ENCODE measurements at regions not wholly inside any gene's neighbourhood (a gene's known extent, or its start where the extent isn't known, plus 50 kb on each side); places are given as distances from the start of the nearest gene placed in this dataset.

GRCh38 chr11:69869311-69869939 lies 50.2 kb upstream of the FGF3 start:
- Histone ChIP-seq H3K4me2 (ENCODE audit: low read length) (no peak overlapping the region), H3K9me3 (ENCODE audit: low read length) (no peaks in the 10 kb centered on the region), H2AFZ (ENCODE audit: low read length) (no peak overlapping the region), H3F3A (ENCODE audit: insufficient read depth, low read length) (no peaks in the 10 kb centered on the region), H3K4me1 (ENCODE audit: insufficient read depth, low read length, severe bottlenecking) (no peaks in the 10 kb centered on the region), H3K9ac (ENCODE audit: low read length) (no peak overlapping the region), H3K36me3 (ENCODE audit: insufficient read depth, low read length) (no peaks in the 10 kb centered on the region), H3K79me2 (ENCODE audit: insufficient read depth, low read length) (no peaks in the 10 kb centered on the region), H4K20me1 (ENCODE audit: insufficient read depth, low read length) (no peaks in the 10 kb centered on the region), H3K27me3 (ENCODE audit: insufficient read depth, low read length) (no peaks in the 10 kb centered on the region), H3K4me3 (ENCODE audit: low read depth, low read length, poor library complexity, severe bottlenecking) (no peak overlapping the region), H3K9me2 (ENCODE audit: low read depth, low read length) (no peaks in the 10 kb centered on the region), H3K27ac (ENCODE audit: low read depth, low read length, poor library complexity, severe bottlenecking) (no peak overlapping the region)
- no peak for TF ChIP-seq CTCF (IDR thresholded peaks at IDR 0.05; ENCODE audit: low read length)
- TF ChIP-seq EZH2 (IDR thresholded peaks at IDR 0.05; ENCODE audit: borderline replicate concordance, low read length): no peak

DNA sequence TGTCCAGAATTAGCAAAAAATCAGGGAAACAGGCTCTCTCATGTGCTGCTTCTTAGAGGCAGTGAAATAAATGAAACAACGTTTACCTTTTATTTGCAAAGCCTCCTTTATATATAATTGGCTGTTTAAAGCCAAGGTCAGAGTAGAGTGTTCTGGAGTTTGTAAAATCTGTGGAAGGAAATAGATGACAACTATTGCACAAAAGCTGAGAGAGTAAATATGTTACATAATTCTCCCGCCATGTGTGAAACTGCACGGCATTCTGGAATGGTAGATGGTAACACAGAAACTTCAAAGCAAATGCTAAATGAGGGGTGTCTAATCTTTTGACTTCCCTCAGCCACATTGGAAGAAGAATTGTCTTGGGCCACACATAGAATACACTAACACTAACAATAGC lies 51.5 kb upstream of the FGF3 start:
- Histone ChIP-seq H3K27me3 (ENCODE audit: insufficient read depth, low read length) (no peaks in the 10 kb centered on the region; the same call in 1 of the 2 replicates), H3K27ac (ENCODE audit: low read depth, low read length, poor library complexity, severe bottlenecking) (no peak overlapping the region), H3K79me2 (ENCODE audit: insufficient read depth, low read length) (no peaks in the 10 kb centered on the region), H3K36me3 (ENCODE audit: insufficient read depth, low read length) (no peaks in the 10 kb centered on the region), H3K4me2 (ENCODE audit: low read length) (no peak overlapping the region), H3K4me1 (ENCODE audit: insufficient read depth, low read length, severe bottlenecking) (no peaks in the 10 kb centered on the region), H4K20me1 (ENCODE audit: insufficient read depth, low read length) (no peaks in the 10 kb centered on the region), H3K4me3 (ENCODE audit: low read depth, low read length, poor library complexity, severe bottlenecking) (no peak overlapping the region), H3F3A (ENCODE audit: insufficient read depth, low read length) (no peaks in the 10 kb centered on the region), H3K9ac (ENCODE audit: low read length) (no peak overlapping the region), H3K9me2 (ENCODE audit: low read depth, low read length) (no peaks in the 10 kb centered on the region), H3K9me3 (ENCODE audit: low read length) (no peaks in the 10 kb centered on the region), H2AFZ (ENCODE audit: low read length) (no peak overlapping the region)
- TF ChIP-seq EZH2 (IDR thresholded peaks at IDR 0.05; ENCODE audit: borderline replicate concordance, low read length) (no peak), CTCF (IDR thresholded peaks at IDR 0.05; ENCODE audit: low read length) (no peak)

- H3K9me2 ChIP-seq (ENCODE audit: low read depth, low read length): no peaks in the 10 kb centered on the region
- H3K4me3 ChIP-seq (ENCODE audit: low read depth, low read length, poor library complexity, severe bottlenecking): no peak overlapping the region
- H3K9me3 ChIP-seq (ENCODE audit: low read length): no peaks in the 10 kb centered on the region
- no peak overlapping the region for H3K27ac ChIP-seq (ENCODE audit: low read depth, low read length, poor library complexity, severe bottlenecking)
- H3K79me2 ChIP-seq (ENCODE audit: insufficient read depth, low read length): no peaks in the 10 kb centered on the region
- no peak overlapping the region for H2AFZ ChIP-seq (ENCODE audit: low read length)
- no peaks in the 10 kb centered on the region for H3K36me3 ChIP-seq (ENCODE audit: insufficient read depth, low read length)
- H3K4me1 ChIP-seq (ENCODE audit: insufficient read depth, low read length, severe bottlenecking): no peaks in the 10 kb centered on the region
- no peaks in the 10 kb centered on the region for H4K20me1 ChIP-seq (ENCODE audit: insufficient read depth, low read length)
- H3K4me2 ChIP-seq (ENCODE audit: low read length): no peak overlapping the region
- TF ChIP-seq EZH2 (IDR thresholded peaks at IDR 0.05; ENCODE audit: borderline replicate concordance, low read length): no peak
- TF ChIP-seq CTCF (IDR thresholded peaks at IDR 0.05; ENCODE audit: low read length): no peak
- no peaks in the 10 kb centered on the region for H3F3A ChIP-seq (ENCODE audit: insufficient read depth, low read length)
- H3K9ac ChIP-seq (ENCODE audit: low read length): no peak overlapping the region
- H3K27me3 ChIP-seq (ENCODE audit: insufficient read depth, low read length): peaks cover 2% of the 10 kb centered on the region; the same call in 1 of the 2 replicates
Observed at GRCh38 chr11:69873166-69874077, 54.2 kb upstream of the FGF3 start.

Data from OCI-LY1 (cell line).